RPMI7951 (cell line): ENCODE measurements at regions not wholly inside any gene's neighbourhood (a gene's known extent, or its start where the extent isn't known, plus 50 kb on each side); places are given as distances from the start of the nearest gene placed in this dataset.
"Not testable (repeated sequence)": the region's sequence is repeated elsewhere in the genome, so short reads cannot be mapped to it uniquely, and the experiment has no call there.

Experiments used
- DNase-seq: peaks from one replicate; pipeline ENCODE4 v3.0.0-alpha.2; 2012; ENCODE audit warnings: low read depth

GRCh38 chr3:21989341-21990042 is 238.5 kb upstream of the ZNF385D start:
- DNase-seq, result no peak

GRCh38 chr3:21991061-21991460 is 240.1 kb upstream of the ZNF385D start:
- DNase-seq, result no peak

GRCh38 chr3:21995079-21995607 is 244.1 kb upstream of the ZNF385D start:
- no peak for DNase-seq

GRCh38 chr3:22007368-22007767 is 256.4 kb upstream of the ZNF385D start:
- DNase-seq, result no peak

- DNase-seq, result no peak
Observed at GRCh38 chr3:22010997-22011396, 260.0 kb upstream of the ZNF385D start.

- no peak for DNase-seq
Observed at GRCh38 chr3:22012471-22012870, 261.5 kb upstream of the ZNF385D start.

GRCh38 chr3:22013641-22014040 is 262.6 kb upstream of the ZNF385D start:
- no peak for DNase-seq

- no peak for DNase-seq
Observed at GRCh38 chr3:22016197-22016596, 265.2 kb upstream of the ZNF385D start.

- not testable (repeated sequence) for DNase-seq
Observed at GRCh38 chr3:22024638-22025037, 273.6 kb upstream of the ZNF385D start.

- DNase-seq, result no peak
Observed at GRCh38 chr3:22029480-22029879, 278.5 kb upstream of the ZNF385D start.

GRCh38 chr3:22039161-22039560 is 288.2 kb upstream of the ZNF385D start:
- DNase-seq, result no peak

GRCh38 chr3:22040150-22040549 is 289.1 kb upstream of the ZNF385D start:
- no peak for DNase-seq

- no peak for DNase-seq
Observed at GRCh38 chr3:22045882-22046281, 294.9 kb upstream of the ZNF385D start.

- DNase-seq, result no peak
Observed at GRCh38 chr3:22063500-22063899, 312.5 kb upstream of the ZNF385D start.

- DNase-seq, result no peak
Observed at GRCh38 chr3:22068619-22069018, 317.6 kb upstream of the ZNF385D start.

- DNase-seq, result no peak
Observed at GRCh38 chr3:22088204-22088603, 337.2 kb upstream of the ZNF385D start.

GRCh38 chr3:22089284-22089683 is 338.3 kb upstream of the ZNF385D start:
- DNase-seq, result peak; percentile 14

GRCh38 chr3:22091329-22091728 is 340.3 kb upstream of the ZNF385D start:
- DNase-seq, result no peak

GRCh38 chr3:22098021-22098420 is 347.0 kb upstream of the ZNF385D start:
- DNase-seq, result no peak

GRCh38 chr3:22101351-22101750 is 350.3 kb upstream of the ZNF385D start:
- DNase-seq, result no peak

GRCh38 chr3:22101811-22102210 is 350.8 kb upstream of the ZNF385D start:
- DNase-seq, result no peak

- no peak for DNase-seq
Observed at GRCh38 chr3:22103423-22103822, 352.4 kb upstream of the ZNF385D start.

GRCh38 chr3:22106213-22106896 is 355.3 kb upstream of the ZNF385D start:
- DNase-seq, result no peak
